HG03139 (cell line): ENCODE measurements at regions not wholly inside any gene's neighbourhood (a gene's known extent, or its start where the extent isn't known, plus 50 kb on each side); places are given as distances from the start of the nearest gene placed in this dataset.
"Not testable (repeated sequence)": the region's sequence is repeated elsewhere in the genome, so short reads cannot be mapped to it uniquely, and the experiment has no call there.

Experiments used
- ATAC-seq: cut with Tn5 transposase; IDR thresholded peaks from one replicate; pipeline ENCODE4 v1.9.1; 2021; ENCODE audit not compliant: unreplicated experiment

DNA sequence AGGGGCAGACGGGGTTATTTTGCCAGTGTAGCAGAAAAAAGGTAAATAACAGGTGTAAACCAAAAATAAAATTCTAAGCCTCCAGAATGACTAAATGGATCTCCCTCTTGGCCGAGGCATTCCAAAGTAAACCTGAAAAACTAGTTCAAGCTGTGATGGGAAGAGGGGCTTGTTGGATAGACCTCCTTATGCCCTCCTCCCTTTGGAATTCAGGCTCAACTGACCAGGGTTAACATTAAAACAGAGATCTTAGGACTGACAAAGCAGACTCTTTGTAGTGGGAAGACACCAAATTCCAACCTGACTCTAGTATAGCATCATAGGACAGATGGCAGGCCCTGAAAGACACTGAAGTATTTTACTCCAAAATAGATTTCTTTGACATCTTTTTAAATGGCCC lies 113.8 kb upstream of the ITGB1 start:
- ATAC-seq: no peak

DNA sequence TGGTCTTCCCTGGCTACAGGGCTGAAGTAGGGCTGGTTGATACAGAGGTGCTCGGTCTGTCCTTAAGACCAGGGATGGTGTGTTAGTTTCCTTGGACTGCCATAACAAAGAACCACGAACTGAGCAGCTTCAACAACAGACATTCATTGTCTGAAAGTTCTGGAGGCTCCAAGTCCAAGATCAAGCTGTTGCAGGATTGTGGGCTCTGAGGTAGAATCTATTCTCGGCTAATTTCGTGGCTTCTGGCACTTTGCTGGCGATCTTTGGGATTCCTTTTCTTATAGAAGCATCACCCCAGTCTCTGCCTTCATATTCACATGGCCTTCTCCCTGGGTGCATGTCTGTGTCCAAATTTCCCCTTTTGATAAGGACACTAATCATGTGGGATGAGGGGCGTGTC lies 112.1 kb upstream of the ITGB1 start:
- no peak for ATAC-seq

DNA sequence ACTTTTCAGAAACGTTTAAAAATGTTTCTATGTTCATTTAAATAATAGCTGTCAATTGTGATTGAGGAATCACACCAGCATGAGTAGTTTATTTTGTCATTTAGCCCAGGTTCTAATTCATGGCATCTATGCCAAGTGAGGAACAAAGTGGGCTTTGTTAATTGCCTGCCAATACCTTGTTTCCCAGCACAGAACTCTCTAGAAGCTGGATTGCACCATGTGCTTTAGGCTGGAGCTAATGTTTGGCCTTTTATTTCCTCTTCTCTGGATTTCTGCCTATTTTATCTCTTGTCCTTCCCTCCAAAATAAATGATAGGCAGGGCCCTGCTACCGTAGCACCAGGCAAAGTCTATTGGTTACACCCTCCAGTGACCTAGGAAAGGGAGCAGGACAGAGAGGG lies 109.9 kb upstream of the ITGB1 start:
- ATAC-seq: no peak

DNA sequence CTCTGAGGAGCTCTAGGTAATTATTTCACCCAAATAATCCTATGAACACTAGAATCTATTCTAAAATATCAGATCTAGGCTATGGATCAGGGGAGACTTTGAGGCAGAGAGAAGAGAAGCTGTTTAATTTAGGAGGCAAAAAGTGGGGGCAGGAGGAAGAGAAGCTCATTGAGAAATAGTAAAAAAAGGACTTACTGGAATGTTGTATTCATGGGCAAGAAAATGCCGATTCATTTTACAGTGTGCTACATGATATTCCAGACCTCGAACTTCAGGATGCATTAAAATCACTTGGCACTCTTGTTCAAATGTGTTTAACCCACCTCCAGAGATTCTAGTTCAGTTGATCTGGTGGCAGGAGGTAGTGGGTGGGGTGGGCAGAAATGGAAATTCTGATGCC lies 109.5 kb upstream of the ITGB1 start:
- ATAC-seq: no peak

DNA sequence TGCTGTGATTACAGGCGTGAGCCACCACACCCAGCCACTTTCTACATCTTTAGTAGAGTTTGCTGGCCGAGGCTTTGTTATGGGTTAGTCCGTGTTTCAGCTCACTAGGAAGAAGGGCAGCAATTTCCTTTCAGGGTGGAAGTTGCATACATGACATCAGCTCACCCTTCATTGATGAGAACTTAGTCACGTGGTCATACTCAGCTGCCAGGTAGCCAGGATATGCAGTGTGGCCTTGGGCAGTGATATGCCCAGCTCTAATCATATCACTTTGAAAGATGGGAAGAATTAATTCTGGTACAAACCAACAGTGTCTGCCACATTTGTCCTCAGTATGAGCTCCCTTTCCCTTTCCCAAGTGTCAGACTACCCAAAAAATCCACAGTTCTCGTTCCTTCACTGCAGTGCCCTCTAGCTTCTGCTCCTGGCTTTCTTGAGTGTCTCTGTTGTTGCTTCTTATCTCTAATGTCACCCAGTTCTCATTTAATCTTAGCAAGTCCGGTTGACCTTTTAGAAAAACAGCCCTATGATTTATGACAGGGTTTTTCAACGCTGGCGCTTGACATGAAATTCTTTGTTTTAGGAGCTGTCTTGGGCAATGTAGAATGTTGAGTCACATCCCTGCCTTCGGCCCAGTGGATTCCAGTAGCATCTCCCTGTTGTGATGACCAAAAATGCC lies 108.7 kb upstream of the ITGB1 start:
- ATAC-seq: no peak

DNA sequence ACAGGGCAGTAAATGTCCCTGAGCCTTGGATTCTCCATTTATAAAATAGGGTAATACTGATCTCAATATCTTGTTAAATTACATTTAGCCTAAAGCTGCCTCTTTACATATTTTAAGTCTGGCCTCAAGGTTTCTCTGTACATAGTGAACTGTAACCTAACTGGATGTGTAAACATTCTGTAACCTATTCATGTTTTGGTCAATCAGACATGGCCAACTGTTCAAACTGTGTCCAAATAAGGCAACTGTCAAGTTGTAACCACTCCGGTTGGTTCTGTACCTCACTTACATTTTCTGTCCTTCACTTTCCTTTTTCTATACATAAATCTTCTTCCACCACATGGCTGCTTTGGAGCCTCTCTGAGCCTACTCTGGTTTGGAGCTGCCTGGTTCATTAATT lies 107.1 kb upstream of the ITGB1 start:
- ATAC-seq: no peak

DNA sequence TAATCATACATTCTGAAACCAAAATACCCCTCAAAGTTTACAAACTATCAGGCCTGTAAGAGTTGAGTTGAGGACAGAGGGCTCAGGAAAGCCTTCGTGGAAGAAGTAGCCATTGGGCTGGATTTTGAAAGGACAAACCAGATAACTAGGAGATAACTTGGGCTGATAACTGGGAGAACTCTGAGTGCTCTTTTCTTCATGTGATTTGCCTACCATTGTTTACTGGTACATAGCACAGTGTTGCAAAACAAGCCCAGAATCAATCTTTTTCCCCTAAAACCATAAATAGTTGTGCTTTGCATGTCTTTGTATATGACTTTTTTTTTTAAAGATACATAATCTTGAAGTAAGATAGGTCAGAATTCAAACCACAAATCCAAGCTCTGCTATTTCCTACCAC lies 106.7 kb upstream of the ITGB1 start:
- no peak for ATAC-seq

DNA sequence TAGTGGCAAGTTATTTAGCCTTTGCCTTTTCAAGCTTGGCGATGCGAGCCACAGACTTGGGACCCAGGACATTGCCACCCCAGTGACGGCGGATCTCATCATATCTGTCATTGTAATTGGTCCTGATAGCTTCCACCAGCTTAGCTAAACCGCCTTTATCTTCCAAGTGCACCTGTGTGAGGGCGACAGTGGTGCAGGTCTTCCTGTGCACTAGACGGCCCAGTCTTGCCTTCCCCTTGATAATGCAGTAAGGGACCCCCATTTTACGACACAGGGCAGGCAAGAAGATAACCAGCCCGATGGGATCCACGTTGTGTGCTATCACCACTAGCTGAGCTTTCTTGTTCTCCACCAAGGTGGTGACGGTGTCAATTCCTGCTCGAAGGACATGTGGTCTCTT lies 99.6 kb upstream of the ITGB1 start:
- no peak for ATAC-seq

DNA sequence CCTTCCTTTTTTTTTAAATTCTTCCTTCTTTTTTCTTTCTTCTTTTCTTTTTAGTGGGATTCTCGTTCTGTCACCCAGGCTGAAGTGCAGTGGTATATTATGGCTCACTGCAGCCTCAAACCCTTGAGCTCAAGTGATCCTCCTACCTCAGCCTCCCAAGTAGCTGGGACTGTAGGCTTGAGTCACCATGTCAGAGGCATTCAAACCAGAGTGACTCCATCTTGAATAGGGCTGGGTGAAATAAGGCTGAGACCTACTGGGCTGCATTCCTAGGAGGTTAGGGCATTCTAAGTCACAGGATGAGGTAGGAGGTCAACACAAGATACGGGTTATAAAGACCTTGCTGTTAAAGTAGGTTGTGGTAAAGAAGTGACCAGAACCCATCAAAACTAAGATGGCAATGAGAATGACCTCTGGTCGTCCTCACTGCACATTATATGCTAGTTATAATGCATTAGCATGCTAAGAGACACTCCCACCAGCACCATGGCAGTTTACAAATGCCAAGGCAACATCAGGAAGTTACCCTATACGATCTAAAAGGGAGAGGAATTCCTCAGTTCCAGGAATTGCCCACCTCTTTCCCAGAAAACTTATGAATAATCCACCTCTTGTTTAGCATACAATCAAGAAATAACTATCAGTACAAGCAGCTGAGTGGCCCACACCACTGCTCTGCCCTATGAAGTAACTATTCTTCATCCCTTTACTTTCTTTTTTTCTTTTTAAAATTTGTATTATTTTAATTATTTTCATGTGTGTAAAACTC lies 99.0 kb upstream of the ITGB1 start:
- ATAC-seq: no peak

DNA sequence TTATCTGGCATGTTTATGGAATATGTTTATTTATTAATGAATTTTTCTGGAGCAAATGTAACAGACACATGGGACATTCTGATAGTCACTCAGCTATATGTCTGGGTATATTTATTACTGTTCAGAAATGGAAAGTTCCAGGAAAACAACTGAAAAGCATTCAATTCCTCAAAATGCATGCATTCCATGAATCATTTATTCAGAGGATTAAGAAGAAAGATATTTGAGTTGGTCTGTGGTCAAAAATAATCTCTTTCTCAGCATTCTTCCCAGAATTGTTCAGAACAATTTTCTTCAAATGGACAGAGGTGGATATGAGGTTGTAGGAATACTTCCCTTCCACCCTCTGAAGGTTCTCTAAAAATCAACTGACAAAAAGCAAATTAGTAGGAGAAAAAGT lies 97.6 kb upstream of the ITGB1 start:
- no peak for ATAC-seq

DNA sequence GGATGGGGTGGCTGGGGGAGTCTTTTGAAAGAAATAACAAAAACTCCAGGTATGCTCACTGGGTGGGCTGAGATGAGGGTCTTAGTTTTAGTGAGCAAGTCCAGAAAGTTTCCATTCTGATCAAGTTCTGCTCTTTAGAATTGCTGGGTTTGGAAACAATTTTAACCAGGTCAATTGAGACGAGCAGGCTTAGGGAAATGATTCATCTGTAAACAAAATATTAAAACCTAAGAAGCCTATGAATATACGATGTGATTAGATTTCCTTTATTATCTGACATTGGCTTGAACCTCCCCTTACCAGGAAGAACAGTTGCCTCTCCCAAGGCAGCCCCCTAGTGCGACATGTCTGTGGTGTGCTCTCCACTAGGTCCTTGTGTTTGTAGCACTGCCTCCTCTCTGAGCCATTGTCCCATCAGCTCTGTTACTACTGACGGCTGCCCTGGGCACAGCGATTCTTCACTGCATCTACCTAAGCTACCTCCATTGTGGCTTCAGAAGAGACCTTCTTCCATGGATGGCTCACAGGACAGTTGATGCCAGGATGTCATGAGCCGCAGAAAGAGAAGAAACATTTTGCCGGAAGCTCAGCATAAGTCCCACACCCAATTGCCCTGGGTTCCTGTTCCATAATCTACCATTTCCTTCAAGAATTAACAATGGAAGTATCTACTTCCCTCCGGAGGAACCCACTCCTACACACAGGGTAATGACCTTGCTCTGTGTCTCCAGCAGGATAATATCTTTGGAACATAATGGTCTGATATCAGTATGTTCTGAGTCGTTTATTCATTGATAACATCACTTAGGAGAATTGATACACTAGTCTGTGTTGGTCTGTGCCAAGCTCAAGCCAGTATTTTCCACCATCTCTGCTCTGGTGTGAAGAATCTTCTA lies 95.1 kb upstream of the ITGB1 start:
- no peak for ATAC-seq

DNA sequence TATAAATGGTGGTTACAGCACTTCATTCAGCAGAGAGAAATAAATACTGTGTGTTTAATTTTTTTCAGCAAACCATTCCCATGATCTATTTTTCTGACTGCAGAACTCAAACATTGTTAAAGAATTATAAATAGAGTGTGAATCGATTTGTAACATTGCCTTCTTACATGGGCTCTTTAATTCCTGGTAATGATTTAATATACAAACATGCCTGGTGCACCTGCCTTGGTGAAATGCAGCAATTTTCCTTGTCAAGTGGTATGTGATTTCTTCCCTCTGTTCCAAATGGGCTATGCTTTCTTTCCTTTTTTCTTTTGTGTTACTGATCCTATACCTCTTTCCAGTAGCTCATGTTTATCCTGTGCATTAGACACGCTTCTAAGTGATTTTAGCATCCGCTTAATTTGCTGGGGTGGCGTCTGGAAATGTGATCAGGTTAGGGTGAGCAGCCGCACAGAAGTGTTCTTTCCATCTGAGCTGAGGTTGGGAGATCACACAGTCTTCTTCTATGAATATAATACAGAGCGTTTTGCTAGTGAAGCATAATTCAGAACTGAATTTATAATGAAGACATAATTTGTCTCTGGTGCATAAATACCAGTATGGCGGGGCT lies 94.3 kb upstream of the ITGB1 start:
- ATAC-seq: no peak

DNA sequence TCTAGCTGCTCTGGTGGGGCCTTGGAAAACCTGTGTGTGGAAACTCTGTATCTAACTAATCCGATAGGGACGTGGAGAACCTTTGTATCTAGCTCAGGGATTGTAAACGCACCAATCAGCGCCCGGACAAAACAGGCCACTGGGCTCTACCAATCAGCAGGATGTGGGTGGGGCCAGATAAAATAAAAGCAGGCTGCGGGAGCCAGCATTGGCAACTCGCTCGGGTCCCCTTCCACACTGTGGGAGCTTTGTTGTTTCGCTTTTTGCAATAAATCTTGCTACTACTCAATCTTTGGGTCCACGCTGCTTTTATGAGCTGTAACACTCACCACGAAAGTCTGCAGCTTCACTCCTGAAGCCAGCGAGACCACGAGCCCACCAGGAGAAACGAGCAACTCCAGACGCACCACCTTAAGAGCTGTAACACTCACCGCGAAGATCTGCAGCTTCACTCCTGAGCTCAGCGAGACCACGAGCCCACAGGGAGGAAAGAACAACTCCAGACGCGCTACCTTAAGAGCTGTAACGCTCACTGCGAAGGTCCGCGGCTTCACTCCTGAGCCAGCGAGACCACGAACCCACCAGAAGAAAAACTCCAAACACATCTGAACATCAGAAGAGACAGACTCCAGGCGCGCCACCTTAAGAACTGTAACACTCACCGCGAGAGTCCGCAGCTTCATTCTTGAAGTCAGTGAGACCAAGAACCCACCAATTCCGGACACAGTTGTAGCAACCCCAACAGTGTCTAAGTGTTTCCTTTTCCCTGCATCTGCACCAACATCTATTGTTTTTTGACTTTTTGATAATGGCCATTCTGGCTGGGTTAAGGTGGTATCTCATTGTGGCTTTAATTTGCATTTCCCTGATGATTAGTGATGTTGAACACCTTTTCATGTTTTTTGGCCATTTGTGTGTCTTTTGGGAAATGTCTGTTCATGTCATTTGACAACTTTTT lies 92.2 kb upstream of the ITGB1 start:
- not testable (repeated sequence) for ATAC-seq

DNA sequence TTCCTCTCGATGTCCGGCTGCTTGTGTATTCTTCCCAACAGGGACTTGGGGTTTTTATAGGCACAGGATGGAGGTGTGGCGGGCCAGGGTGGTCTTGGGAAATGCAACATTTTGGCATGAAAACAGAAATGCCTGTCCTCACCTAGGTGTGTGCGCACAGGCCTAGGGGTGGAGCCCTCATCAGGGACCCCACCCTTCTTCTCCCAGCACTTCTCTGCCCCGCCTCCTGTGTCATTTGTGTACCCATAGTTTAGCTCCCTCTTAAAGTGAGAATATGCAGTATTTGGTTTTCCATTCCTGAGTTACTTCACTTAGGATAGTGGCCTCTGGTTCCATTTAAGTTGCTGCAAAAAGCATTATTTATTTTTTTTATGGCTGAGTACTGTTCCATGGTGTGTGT lies 90.2 kb upstream of the ITGB1 start:
- ATAC-seq: no peak

DNA sequence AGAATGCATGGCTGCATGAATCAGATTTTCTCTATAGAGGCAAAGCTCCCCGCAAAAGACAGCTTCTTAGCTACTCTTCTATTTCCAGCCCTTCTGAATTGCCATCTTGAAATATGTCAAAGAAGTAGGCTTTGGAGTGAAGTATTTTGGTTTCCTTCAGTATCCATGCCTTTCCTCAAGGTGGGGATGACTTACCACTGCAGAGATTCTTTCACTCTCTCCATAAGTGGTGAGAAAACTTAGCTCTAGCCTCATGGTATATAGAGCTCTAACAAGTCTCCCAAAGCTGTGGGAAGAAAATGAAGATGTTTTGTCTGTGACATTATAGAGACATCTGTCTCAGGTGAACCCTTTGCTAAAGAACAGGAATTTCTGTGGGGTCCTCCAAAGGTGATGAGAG lies 89.6 kb upstream of the ITGB1 start:
- no peak for ATAC-seq

DNA sequence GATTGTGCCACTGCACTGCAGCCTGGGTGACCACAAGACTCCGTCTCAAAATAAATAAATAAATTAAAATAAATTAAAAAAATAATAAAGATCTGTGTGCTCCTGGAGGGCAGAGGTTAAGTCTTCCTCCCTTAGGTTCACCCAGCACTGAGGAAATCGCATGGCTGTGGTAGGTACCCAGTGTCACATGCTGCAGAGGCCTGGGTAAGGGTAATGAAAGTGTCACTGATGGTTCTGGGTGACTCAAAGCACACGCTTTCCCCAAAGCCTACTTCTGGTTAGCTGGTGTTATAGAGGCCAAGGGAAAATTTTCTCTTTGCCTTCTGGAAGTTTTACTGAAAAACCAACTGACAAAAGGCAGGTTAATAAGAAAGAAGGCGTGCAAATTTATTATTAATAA lies 88.8 kb upstream of the ITGB1 start:
- ATAC-seq: no peak

DNA sequence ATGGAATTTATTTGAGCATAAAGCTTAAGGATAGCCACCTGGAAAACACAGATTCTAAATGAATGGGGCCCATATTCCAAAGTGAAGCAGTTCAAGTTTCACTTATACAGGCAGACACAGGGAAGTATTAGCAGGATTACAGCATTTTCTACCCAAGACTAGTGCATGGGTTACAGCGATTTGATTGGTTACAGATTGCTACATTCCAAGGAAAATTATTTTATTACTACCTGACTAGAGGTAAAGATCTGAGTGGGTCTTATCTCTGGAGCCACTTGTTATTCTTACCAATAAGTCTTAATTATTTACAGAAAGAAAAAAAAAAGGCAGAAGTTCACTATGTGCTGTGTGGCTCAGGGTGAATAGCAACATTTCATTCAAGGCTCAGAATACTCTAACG lies 87.4 kb upstream of the ITGB1 start:
- no peak for ATAC-seq

DNA sequence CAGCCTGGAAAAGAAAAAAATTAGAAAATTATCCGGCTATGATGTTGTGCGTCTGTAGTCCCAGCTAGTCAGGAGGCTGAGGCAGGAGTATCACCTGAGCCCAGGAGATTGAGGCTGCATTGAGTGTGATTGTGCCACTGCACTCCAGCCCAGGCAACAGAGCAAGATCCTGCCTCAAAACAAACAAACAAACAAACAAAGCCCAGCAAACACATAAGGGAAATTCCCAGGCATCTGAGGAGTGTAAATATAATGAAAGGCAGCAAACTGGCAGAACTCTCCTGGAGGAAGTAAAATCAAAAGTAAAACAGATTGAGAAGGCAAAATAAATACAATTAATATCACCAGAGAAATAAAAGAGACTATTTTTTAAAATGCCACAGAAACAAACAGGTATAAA lies 84.5 kb upstream of the ITGB1 start:
- no peak for ATAC-seq

DNA sequence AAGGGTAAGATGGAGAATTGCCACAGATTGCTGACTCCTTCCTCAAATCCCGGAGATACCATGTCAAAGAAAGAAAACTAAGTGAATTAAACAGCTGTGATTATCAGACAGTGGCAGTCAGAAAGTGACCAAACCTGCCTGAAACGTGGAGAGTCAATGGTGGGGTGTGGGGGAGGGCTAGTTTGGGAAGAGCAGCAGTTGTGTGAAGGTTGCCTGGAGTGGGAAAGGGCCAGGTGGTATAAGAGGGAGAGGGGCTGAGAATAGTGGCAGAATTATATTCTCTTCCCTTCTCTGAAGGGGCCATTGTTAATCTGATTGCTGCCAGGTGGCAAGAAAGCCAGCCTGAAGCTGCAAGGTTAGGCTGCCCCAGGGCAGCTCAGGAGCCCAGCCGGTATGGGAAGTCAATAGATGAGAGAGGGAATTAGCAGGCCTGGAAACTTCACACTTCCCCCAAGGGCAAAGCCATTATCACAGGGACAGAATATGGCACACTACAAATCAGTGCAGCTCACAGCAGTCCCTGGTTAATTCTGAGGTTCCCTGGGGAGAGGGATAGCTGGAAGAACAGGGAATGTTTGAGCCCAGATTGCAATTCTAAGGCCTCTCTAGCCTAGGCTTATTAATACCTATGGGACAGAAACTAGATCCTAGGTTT lies 83.9 kb upstream of the ITGB1 start:
- no peak for ATAC-seq

DNA sequence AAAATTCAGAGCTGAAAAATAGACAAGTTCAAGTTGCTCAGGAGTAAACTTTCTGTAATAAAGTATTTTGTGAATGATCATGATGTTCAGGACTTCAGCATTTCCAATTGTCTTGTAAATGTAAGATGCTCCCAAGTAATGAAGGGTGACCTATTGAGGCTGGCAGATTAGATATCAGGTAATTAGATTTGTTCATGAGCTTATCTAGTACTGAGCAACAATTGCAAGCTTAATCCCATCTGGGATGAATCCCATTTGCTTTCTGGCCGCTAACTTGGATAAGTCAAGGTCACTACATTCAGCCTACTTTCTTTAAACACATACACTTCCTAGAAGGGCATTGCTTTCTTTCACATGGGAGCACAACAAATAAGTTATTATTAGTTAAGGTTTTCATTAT lies 82.4 kb upstream of the ITGB1 start:
- ATAC-seq: no peak
